CD4-positive, alpha-beta T cell treated with Interleukin-15 for 1 hour (primary cell): ENCODE measurements at regions not wholly inside any gene's neighbourhood (a gene's known extent, or its start where the extent isn't known, plus 50 kb on each side); places are given as distances from the start of the nearest gene placed in this dataset.
"Not testable (repeated sequence)": the region's sequence is repeated elsewhere in the genome, so short reads cannot be mapped to it uniquely, and the experiment has no call there.

ENCODE experiments used
- DNase-seq: peaks from one replicate; pipeline ENCODE4 v3.0.0-alpha.2; 2020

DNA sequence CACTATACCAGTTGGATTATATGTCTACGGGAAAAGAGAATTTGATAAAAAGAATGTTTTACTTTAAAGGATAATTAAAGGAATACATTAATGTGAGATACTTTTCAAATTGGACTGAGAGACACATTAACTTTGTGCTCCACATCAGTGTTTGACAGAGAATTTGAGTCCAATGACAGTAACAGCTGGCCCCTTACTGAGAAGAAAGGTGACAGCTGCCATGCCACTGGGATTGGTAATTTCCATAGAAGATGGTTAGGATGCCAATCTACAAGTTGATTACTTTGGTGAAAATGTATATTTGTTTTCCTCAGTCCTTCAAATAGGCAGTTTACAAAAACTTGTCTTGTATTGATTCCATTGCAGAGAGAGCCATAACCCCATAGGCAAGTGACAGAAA, 578.4 kb downstream of the SLCO4C1 start:
- no peak for DNase-seq

DNA sequence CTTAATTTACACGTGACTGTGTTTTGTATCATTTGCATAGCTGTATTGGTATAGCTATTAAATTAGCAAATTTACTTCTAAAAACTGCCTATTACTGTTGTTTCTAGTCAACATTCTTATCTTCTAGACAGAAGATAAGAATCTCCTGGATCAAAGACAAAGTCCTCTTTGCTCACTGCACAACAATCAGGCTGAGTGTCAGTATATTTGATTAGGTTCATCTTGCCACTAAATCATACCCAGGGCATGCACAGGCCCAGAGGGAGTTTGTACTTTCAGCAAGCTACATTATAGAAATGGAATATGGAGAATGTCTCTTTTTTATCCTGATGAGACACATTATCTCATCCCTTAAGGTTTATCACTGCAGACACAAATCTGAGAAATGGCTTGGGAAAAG, 579.1 kb downstream of the SLCO4C1 start:
- no peak for DNase-seq

DNA sequence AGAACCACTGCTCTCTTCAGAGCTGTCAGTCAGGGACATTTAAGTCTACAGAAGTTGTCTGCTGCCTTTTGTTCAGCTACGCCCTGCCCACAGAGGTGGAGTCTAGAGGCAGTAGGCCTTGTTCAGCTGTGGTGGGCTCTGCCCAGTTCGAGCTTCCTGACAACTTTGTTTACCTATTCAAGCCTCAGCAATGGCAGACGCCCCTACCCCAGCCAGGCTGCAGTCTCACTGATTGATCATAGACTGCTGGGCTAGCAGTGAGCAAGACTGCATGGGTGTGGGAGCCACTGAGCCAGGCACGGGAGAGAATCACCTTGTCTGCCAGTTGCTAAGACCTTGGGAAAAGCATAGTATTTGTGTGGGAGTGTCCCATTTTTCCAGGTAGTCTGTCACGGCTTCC, 580.3 kb downstream of the SLCO4C1 start:
- not testable (repeated sequence) for DNase-seq

DNA sequence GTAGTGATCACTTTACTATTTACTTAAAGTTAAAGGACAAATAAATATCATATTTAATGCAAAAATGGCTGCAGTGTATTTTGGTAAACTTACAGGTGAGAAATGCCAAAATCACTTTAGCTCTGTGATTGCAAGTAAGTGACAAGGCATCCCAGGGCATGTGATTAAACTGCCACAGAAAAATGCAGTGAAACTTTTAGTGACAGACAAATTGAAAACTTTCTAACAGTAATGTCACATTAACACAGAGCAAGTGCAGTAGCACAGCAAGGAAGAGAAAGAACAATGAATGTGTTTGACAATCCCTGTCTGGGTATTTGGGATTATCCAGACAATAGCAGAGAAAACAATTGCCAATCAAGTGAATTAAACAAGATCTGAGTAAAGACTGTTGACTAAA, 606.8 kb downstream of the SLCO4C1 start:
- no peak for DNase-seq

DNA sequence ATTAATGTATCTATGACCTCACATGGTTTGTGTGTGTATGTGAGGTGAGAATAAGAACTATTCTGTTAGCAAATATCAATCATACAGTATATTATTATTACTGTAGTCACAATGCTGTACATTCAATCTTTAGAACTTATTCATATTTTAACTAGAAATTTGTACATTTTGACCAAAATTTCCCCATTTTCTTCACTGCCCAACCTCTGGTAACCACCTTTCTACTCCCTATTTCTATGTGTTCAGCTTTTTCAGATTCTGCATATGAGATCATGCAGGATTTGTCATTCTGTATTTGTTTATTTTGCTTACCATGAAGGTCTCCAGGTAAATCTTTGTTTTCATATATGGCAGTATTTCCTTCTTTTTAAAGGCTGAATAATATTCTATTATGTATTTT, 607.9 kb downstream of the SLCO4C1 start:
- DNase-seq = no peak

DNA sequence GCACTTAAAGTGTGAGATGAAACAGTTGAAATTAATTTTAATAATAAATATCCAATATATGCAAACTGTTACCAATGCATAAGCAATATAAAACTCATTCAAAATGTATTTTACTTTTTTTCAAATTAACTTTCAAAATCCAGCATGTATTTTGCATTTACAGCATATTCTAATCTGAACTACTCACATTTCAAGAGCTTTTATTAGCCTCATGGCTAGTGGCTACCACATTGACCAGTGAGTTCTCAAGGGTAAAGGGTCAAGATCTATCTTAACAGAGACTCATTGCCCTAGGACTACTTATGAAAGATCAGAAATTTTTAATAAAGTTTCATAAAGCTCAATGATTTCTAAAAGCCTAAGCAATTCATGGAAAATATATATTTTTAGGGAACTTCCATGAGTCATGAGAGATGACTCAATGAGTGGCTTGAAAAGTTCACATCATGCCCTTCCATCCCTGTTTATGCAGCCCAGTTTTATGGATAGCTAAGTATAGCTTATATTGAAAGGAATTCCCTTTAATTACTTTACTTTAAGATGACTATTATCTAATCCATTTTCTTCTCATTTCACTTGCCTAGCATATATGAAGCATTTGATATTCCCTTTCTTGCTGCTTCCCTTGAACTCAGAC, 608.6 kb downstream of the SLCO4C1 start:
- DNase-seq = no peak

DNA sequence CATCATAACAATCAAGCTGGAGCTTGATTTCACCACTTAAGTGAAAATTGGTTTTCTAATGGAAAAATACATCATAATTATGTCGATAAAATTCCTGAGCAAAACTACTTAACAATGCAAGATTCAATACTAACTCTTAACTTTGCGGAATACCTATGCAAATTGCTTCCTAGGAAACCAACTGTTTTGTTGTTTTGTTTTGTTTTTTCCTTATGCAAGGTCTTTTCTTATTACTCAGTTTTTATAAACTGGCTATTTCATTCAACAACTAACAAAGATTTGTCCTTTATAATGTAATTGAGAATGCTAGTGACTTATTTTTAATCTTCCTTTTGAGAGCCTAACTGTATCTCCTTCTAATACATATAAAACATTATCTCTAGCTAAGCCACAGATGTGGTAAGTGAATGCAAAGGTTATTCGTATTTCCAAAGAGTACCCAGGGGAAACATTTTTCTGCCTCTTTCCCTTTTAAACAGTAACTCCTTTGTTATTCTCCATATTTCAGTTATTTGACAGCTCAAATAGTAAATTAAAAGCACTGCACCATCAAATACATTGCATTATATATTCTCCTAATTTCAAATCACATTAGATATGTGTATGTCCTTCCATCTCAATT, 609.4 kb downstream of the SLCO4C1 start:
- no peak for DNase-seq

DNA sequence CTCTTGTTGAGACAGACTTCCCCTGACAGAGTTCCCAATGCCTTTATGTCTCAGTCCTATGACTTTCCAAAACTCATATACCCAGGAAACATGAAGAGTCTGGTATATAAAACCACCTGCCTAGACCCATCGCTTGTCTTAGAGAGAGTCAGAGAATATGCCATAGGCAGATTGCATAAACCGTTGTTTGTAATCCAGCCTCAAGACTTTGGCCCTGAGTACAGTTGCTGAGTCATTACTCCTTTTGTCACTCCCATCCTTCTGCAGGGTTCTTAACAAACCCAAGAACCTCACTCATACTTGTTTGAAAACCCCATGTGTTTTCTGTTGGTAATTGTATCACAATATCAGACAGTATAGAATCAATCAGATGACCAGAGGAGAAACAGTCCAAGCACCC, 616.3 kb downstream of the SLCO4C1 start:
- no peak for DNase-seq

DNA sequence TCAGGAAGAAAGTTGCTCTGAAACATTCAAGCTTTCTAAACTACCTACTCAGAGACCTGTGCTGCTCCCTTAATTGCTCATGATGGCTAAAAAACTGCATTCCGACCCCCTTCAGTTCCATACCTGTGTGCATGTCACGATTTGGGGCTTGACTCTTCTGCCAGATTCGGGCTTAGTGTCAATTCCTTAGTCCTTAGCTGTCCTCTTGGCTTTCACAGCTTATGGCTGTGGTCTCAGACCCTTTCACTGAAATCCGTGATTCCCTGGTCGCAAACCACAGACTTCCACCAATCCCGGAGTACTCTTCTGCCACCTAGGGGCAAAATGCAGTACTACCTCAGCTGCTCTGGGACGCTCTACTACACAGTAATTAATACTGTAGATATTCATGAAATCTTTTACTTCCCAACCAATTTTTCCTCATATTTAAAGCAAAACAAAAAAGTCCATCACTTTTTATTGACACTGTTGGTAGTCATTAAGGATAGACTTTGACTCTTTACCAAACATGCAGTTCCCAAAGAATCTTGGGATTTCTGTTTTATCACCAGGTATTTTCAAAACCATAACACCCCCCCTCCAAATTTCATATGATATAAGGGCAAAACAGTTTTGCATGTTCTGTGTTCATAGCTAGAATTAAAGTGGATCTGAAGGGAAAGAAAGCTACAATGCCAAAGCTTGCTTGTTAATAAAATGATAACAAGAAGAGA, 617.4 kb downstream of the SLCO4C1 start:
- no peak for DNase-seq

DNA sequence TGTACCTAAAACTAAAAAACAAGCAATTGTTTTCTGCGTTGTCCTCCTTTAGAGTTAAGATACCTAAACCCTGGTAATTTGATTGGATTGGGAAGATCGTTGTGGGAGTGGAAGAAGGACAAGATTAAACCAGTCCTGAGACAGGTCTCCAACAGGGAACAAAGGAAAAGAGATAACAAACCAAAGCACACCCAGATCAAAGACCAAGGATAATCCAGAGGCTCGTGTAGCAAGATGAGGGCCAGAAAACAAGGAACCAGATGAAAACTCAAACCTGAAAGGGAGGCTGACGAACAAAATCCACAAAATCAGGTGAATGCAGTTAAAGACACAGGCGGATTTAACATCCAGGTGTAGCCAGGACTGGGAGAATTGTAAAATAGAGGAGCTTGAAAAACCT, 618.1 kb downstream of the SLCO4C1 start:
- DNase-seq = no peak

DNA sequence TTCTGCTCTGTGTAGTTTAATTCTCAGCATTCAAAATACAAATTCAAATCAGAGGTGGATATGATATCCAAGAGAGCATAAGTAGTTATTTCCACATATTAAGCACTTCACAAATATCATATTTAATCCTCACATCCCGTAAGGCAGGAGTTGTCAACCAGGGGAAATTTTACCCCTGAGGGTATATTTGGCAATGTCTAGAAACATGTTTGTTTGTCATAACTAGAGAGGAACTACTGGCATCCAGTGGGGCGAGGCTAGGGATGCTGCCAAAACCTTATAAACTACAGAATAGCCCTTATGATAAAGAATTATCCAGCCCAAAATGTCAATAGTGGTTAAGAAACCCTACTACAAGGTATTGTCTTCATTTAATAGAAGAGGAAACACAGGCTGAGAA, 619.4 kb downstream of the SLCO4C1 start:
- no peak for DNase-seq

DNA sequence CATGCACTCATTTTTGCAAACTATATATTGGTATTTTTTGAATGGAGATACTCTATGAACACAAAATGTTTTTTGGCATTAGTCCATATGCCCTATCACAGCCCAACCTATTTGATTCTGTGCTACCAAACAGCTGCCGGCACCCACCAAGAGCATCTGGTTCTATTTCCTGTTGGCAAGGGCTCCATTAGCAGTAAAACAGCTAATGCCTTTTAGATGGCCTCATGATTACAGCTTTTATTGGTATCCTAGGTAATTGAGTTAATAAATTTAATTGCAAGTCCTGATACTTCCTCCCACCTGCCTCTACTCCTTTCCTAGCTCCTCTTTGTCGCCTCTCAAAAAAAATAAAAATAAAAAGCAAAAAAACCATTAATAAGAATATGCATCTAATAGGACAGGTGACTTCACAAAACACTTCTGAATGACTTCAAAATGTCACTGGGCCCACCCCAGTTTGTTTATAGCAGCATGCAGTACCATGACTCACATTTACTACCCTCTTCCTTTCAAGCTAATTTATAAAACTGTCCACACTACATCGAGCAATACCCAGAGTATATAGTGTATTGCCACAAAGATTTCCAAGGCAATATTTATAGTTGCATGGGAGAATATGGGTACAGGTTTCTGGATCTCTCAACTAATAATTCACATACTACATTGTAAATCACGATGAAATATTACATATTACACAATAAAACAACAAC, 620.4 kb downstream of the SLCO4C1 start:
- DNase-seq = no peak

DNA sequence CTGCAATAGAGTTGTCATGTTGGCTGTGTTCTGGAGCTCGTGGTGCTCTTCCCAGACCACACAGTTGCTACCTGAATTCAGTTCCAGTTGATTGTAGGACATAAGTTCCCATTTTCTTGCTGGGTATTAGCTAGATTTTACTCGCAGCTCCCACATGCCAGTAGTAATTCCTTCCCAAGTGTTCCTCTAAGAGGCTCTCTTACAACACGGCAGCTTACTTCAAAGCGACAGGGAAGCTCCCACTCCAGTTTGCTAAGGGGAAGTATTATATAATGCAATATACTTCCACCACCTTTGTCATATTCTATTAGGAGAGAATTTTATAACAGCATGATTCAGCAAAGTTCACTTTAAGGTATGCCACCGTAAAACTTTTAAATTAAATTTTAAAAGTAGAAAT, 623.0 kb downstream of the SLCO4C1 start:
- DNase-seq = no peak

DNA sequence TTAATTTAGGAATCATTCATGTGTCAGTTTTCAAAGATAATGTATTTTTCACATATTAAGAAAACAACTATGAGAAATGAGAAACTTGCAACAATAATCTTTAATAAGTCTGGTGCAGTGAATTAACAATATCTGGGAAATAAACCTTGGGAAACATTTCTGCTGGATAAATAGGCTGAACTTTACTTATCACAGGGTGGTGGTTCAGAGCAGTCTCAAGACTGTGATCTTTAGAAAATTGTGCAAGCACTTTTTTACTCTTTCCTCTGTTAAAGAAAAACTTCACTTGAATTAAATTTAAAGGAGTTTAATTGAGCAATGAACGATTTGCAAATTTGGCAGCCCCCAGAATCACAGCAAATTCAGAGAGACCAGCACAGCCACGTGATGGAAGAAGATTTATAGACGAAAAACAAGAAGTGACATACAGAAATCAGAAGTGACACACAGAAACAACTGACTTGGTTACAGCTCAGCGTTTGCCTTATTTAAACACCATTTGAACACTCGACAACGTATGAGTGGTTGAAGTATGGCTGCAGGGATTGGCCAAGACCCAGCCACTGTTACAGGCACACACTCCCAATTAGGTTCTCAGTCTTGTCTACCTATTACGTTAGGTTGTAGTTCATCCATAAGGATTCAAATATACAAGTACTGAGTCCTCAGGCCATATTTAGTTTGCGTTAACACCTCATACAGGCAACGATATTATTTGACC, 631.9 kb downstream of the SLCO4C1 start:
- no peak for DNase-seq

DNA sequence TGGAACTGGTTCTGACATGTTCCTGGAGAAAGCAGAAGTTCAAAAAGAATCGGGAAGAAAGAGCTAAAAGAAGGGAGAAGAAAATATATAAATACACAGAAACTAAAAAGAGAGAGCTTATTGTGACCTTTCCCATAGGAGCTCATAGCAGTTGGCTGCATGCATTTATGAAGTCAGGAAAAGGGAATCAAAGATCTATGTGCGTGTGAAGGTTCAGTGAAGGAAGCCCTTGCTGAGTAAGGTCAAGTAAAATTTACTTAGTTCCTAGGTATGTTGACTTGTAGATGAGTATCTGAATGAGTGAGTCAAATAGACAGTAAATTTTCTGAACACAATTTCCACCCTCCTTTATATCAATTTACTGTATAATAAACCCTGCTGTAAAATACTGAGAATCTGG, 632.5 kb downstream of the SLCO4C1 start:
- no peak for DNase-seq

DNA sequence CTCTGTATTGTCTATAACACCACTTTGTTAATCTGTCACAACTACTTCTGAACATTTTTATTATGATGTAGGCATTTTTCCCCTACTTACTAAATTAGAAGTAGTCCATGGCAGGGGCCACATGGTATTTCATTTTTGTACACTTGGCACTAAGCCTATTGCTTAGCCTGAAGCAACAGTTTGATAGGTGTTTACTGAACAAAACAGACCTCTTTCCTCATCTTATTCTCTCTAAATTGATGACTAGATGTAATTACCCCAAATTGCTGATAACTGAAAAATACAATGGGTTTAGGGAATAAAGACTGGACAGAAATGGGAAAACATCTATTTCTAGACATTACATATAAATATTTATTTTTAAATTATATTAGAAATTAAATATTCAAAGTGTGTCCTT, 633.8 kb downstream of the SLCO4C1 start:
- DNase-seq = no peak

DNA sequence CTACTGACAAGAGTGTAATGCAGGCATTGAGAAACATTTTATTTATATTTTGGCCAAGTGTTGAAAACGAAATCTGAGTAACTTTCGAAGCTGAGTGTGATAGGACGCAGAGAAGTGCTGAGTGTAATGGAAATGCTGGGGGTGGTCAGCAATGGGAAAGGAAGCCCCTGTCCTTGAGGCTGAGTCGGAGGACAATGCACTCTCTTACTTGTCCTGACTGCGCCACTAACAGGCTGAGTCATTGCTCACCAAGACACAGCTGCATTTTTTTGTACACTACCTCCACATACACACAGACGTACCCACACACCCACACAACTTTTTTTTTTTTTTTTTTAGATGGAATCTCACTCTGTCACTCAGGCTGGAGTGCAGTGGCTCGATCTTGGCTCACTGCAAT, 637.7 kb downstream of the SLCO4C1 start:
- DNase-seq = no peak

DNA sequence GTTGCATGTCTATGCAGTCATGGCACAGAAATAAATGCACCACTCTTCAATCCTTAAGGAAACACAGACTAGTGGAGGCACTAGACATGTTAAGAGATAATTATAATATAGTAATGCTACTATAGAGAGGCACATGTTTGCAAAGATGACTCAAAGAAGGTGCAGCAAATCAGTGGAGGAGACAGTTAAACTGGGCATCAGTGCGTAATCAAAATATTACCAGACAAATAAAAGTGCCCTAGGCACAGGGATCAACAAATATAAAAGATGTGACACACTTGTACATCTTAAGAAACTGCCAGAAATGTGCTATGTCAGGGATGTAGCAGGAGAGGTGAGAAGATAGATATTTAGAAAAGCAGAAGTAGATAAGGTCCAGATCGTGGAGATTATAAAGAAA, 642.1 kb downstream of the SLCO4C1 start:
- no peak for DNase-seq

DNA sequence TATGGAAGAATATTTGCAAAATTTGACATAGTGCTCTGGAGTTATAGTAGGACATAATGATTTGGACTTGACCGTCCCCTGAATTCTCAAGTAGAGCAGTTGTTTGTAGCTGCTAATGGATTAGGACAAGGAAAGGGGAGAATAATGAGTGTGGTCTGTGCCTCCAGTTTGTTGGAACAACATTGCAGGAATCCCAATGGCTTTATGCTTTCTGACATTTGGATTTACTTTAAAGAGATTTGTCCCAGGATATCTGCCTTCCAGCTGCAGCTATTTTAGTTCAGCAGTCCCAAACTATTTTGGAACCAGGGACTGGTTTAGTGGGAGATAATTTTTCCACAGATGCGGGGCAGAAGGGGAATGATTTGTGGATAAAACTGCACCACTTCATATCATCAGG, 648.2 kb downstream of the SLCO4C1 start:
- no peak for DNase-seq

DNA sequence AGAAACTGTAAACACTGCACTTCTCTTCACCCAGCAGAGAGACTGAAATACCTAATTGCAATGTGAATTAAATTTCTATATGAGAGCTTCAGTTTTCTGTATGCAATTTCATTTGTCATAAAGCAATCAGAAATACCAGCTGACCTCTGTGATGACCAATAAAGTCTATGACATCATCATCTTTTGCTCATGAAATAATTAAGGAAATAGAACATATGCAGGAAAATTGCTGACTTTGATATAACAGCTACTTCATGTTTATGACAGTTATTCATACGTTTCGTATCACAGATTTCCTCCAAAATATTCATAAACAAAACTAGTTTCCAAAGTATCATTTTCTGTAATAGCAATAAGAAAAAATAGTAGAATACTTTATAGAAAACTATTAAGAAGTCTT, 652.3 kb downstream of the SLCO4C1 start:
- DNase-seq = no peak

DNA sequence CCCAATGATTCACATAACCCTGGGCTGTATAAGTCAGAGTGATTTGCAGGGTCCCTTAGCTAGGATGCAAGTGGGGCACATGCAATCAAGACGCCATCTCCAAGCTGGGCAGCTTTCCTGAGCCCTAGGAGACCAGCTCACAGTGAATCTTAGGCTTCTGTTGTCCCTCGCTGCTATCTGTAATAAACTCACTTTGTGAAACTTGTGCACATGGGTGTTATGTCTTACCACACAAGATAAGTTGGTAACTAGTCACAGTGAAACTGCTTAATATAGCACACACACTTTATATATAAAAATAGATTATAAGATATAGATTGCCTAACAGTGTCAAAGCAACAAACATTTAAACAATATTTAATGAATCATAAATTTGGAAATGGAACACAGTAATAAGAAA, 658.5 kb downstream of the SLCO4C1 start:
- DNase-seq = no peak

DNA sequence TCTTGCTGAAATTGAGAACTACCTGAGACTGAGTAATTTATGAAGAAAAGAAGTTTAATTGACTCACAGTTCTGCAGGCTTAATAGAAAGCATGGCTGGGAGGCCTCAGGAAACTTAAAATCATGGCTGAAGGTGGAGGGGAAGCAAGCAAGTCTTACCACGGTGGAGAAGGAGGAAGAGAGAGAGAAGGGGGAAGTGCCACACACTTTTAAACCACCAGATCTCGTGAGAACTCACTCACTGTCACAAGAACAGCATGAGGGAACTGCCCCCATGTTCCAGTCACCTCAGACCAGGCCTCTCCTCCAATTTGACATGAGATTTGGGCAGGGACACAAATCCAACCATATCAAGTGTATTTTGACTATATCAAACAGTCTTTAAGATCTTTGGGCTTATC, 668.3 kb downstream of the SLCO4C1 start:
- DNase-seq = not testable (repeated sequence)

DNA sequence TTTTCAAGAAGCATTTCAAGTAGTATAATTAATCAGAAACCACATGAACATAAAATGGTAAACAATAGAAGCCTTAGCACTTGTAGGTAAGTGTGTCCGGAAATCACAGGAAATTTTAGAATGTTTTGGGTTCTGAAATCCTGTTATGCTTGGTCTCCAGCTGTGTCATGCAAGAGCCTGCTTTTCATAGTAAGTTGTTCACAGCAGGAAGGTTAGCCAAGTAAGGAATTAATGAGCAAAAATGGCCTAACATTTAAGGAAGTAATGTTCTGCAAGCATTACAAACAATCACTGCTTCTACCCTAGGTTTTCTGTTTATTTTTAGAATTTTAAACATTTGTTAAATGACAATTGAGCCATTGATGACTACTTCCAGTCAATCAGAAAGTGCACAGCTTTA, 669.5 kb downstream of the SLCO4C1 start:
- DNase-seq = no peak
